K562 (cell line): ENCODE measurements at regions not wholly inside any gene's neighbourhood (a gene's known extent, or its start where the extent isn't known, plus 50 kb on each side); places are given as distances from the start of the nearest gene placed in this dataset.

ENCODE experiments used
- TF ChIP-seq, protein P1 (sequence below): sonication (generic); formaldehyde crosslinking; IDR thresholded peaks from 2 replicates; pipeline ENCODE4 v1.8.0; 2023; ENCODE audit warnings: missing genetic modification reagents, mild to moderate bottlenecking, borderline replicate concordance
- TF ChIP-seq, protein P2 (sequence below): sonication (generic); formaldehyde crosslinking; IDR thresholded peaks from 2 replicates; pipeline ENCODE4 v1.8.0; 2022; ENCODE audit warnings: missing genetic modification reagents, mild to moderate bottlenecking, borderline replicate concordance
- TF ChIP-seq, protein P3 (sequence below): fragments of 450-650 bp; formaldehyde crosslinking; IDR thresholded peaks from 2 replicates; pipeline ENCODE4 v1.4.0; 2020; ENCODE audit warnings: mild to moderate bottlenecking
- TF ChIP-seq, protein P4 (sequence below): sonication (generic); formaldehyde crosslinking; IDR thresholded peaks from 2 replicates; pipeline ENCODE4 v1.8.1; 2023; ENCODE audit warnings: missing genetic modification reagents, mild to moderate bottlenecking, borderline replicate concordance

DNA sequence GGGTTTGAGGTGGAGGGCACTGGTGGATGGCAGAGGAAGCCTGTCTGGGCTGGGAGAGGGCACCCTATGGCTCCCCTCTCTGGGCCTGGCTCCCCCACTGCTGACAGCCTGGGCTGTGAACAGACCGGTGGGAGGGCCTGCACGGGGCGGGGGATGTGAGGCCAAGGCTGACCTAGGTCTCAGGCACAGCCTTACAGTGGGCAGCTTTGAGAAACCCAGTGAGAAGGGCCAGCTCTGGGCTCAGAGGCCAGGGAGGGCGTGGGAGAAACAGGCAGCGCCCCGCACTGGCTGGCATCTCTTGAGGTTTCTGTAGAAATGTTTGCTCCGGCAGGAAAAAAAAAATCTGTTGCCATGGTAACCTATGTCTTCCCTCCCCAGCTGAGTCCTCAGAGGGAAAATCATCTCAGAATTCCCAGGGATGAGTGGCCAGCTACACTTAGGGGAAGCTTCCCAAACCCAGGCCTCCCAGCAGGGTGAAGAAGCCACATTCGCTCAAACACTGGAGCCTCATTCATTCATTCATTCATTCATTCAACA lies 71.7 kb upstream of the TAF1B start (continued):
- TF ChIP-seq, protein P1, sequence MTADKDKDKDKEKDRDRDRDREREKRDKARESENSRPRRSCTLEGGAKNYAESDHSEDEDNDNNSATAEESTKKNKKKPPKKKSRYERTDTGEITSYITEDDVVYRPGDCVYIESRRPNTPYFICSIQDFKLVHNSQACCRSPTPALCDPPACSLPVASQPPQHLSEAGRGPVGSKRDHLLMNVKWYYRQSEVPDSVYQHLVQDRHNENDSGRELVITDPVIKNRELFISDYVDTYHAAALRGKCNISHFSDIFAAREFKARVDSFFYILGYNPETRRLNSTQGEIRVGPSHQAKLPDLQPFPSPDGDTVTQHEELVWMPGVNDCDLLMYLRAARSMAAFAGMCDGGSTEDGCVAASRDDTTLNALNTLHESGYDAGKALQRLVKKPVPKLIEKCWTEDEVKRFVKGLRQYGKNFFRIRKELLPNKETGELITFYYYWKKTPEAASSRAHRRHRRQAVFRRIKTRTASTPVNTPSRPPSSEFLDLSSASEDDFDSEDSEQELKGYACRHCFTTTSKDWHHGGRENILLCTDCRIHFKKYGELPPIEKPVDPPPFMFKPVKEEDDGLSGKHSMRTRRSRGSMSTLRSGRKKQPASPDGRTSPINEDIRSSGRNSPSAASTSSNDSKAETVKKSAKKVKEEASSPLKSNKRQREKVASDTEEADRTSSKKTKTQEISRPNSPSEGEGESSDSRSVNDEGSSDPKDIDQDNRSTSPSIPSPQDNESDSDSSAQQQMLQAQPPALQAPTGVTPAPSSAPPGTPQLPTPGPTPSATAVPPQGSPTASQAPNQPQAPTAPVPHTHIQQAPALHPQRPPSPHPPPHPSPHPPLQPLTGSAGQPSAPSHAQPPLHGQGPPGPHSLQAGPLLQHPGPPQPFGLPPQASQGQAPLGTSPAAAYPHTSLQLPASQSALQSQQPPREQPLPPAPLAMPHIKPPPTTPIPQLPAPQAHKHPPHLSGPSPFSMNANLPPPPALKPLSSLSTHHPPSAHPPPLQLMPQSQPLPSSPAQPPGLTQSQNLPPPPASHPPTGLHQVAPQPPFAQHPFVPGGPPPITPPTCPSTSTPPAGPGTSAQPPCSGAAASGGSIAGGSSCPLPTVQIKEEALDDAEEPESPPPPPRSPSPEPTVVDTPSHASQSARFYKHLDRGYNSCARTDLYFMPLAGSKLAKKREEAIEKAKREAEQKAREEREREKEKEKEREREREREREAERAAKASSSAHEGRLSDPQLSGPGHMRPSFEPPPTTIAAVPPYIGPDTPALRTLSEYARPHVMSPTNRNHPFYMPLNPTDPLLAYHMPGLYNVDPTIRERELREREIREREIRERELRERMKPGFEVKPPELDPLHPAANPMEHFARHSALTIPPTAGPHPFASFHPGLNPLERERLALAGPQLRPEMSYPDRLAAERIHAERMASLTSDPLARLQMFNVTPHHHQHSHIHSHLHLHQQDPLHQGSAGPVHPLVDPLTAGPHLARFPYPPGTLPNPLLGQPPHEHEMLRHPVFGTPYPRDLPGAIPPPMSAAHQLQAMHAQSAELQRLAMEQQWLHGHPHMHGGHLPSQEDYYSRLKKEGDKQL (CRISPR knock-in tag) = no peak
- TF ChIP-seq, protein P2, sequence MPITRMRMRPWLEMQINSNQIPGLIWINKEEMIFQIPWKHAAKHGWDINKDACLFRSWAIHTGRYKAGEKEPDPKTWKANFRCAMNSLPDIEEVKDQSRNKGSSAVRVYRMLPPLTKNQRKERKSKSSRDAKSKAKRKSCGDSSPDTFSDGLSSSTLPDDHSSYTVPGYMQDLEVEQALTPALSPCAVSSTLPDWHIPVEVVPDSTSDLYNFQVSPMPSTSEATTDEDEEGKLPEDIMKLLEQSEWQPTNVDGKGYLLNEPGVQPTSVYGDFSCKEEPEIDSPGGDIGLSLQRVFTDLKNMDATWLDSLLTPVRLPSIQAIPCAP (CRISPR knock-in tag) = no peak
- TF ChIP-seq, protein P3, sequence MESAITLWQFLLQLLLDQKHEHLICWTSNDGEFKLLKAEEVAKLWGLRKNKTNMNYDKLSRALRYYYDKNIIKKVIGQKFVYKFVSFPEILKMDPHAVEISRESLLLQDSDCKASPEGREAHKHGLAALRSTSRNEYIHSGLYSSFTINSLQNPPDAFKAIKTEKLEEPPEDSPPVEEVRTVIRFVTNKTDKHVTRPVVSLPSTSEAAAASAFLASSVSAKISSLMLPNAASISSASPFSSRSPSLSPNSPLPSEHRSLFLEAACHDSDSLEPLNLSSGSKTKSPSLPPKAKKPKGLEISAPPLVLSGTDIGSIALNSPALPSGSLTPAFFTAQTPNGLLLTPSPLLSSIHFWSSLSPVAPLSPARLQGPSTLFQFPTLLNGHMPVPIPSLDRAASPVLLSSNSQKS (CRISPR knock-in tag) = no peak
- TF ChIP-seq, protein P4, sequence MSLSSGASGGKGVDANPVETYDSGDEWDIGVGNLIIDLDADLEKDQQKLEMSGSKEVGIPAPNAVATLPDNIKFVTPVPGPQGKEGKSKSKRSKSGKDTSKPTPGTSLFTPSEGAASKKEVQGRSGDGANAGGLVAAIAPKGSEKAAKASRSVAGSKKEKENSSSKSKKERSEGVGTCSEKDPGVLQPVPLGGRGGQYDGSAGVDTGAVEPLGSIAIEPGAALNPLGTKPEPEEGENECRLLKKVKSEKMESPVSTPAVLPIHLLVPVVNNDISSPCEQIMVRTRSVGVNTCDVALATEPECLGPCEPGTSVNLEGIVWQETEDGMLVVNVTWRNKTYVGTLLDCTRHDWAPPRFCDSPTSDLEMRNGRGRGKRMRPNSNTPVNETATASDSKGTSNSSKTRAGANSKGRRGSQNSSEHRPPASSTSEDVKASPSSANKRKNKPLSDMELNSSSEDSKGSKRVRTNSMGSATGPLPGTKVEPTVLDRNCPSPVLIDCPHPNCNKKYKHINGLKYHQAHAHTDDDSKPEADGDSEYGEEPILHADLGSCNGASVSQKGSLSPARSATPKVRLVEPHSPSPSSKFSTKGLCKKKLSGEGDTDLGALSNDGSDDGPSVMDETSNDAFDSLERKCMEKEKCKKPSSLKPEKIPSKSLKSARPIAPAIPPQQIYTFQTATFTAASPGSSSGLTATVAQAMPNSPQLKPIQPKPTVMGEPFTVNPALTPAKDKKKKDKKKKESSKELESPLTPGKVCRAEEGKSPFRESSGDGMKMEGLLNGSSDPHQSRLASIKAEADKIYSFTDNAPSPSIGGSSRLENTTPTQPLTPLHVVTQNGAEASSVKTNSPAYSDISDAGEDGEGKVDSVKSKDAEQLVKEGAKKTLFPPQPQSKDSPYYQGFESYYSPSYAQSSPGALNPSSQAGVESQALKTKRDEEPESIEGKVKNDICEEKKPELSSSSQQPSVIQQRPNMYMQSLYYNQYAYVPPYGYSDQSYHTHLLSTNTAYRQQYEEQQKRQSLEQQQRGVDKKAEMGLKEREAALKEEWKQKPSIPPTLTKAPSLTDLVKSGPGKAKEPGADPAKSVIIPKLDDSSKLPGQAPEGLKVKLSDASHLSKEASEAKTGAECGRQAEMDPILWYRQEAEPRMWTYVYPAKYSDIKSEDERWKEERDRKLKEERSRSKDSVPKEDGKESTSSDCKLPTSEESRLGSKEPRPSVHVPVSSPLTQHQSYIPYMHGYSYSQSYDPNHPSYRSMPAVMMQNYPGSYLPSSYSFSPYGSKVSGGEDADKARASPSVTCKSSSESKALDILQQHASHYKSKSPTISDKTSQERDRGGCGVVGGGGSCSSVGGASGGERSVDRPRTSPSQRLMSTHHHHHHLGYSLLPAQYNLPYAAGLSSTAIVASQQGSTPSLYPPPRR (CRISPR knock-in tag) = no peak
